CD4-positive, CD25-positive, alpha-beta regulatory T cell (primary cell): ENCODE measurements at regions not wholly inside any gene's neighbourhood (a gene's known extent, or its start where the extent isn't known, plus 50 kb on each side); places are given as distances from the start of the nearest gene placed in this dataset.
A peak's percentile ranks its signal among the peaks of the same experiment; 100 is the strongest.

ENCODE experiments used
- ATAC-seq, 2 donors: fragments of 150-1000 bp; cut with Tn5 transposase; one replicate each; pipeline ENCODE4 v1.10.0; 2021; ENCODE audit warnings: low read depth in 2 of 2, moderate number of reproducible peaks in 2 of 2, moderate library complexity in 1 of 2
- DNase-seq, 3 donors: peaks; one replicate each; pipeline versions ENCODE4 v3.0.0 to v3.0.0-alpha.2; 2012 to 2022; ENCODE audit warnings: mixed read lengths in 1 of 3
- H3K27ac ChIP-seq: one replicate; pipeline ENCODE4 v1.7.0; 2013; ENCODE audit warnings: mild to moderate bottlenecking, low read length; ENCODE audit not compliant: insufficient read depth, poor library complexity, severe bottlenecking
- H3K27me3 ChIP-seq: one replicate; pipeline ENCODE4 v1.7.0; 2013; ENCODE audit warnings: low read length; ENCODE audit not compliant: control insufficient read depth, insufficient read depth
- H3K36me3 ChIP-seq: one replicate; pipeline ENCODE4 v1.7.0; 2013; ENCODE audit warnings: mild to moderate bottlenecking, low read length, moderate library complexity; ENCODE audit not compliant: control insufficient read depth, insufficient read depth
- H3K4me1 ChIP-seq: 2 replicates; pipeline ENCODE4 v1.7.0; 2013; ENCODE audit warnings: mild to moderate bottlenecking, low read length; ENCODE audit not compliant: insufficient read depth, control insufficient read depth, poor library complexity, severe bottlenecking
- H3K4me3 ChIP-seq: one replicate; pipeline ENCODE4 v1.7.0; 2013; ENCODE audit warnings: low read depth, mild to moderate bottlenecking, low read length, moderate library complexity
- H3K9me3 ChIP-seq, 2 experiments: 1 replicate in 1 of 2; 2 replicates in 1 of 2; pipeline ENCODE4 v1.7.0; 2013; ENCODE audit warnings: low read length in 2 of 2, mild to moderate bottlenecking in 1 of 2, moderate library complexity in 1 of 2; ENCODE audit not compliant: control insufficient read depth in 2 of 2
- H3K27ac Mint-ChIP-seq, 3 donors: one replicate each; pipeline ENCODE4 v1.8.0; 2020 to 2022; ENCODE audit warnings: mild to moderate bottlenecking in 3 of 3, mixed read lengths in 3 of 3, moderate library complexity in 2 of 3
- H3K27me3 Mint-ChIP-seq: one replicate; pipeline ENCODE4 v1.8.0; 2022; ENCODE audit warnings: mild to moderate bottlenecking, mixed read lengths
- H3K36me3 Mint-ChIP-seq: one replicate; pipeline ENCODE4 v1.8.0; 2020; ENCODE audit warnings: mixed read lengths
- H3K4me1 Mint-ChIP-seq, 4 donors: one replicate each; pipeline ENCODE4 v1.8.0; 2020 to 2022; ENCODE audit warnings: mixed read lengths in 4 of 4, mild to moderate bottlenecking in 1 of 4
- H3K4me3 Mint-ChIP-seq, 4 donors: one replicate each; pipeline ENCODE4 v1.8.0; 2020 to 2022; ENCODE audit warnings: mild to moderate bottlenecking in 4 of 4, mixed read lengths in 4 of 4, moderate library complexity in 3 of 4
- H3K9me3 Mint-ChIP-seq, 7 donors: one replicate each; pipeline ENCODE4 v1.8.0; 2020 to 2022; ENCODE audit warnings: mixed read lengths in 7 of 7, mild to moderate bottlenecking in 3 of 7, moderate library complexity in 2 of 7

DNA sequence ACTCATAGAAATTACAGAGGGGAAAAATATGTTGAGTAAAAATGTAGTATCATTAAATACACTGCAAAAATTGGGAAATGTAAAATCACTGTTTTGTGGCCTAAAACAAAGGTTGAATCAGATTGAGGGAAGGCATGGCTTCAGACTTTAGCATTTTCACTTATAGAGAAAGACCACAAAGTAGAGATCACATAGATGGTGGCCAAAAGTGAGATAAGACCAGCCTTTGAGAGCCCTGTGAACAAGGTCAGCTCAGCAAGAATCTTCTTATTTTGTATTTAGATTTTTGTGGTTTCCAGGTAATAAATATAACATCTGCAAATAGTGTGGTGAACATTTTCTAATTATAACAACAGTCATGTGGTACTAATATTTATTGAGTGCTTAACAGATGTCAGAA lies 544.8 kb upstream of the DPPA4 start:
- Histone ChIP-seq H3K27ac (no peak overlapping the region), H3K4me1 (no peaks in the 10 kb centered on the region), H3K4me3 (no peak overlapping the region), H3K9me3 (no peaks in the 10 kb centered on the region), H3K36me3 (no peaks in the 10 kb centered on the region), H3K27me3 (no peaks in the 10 kb centered on the region)
- peaks cover 0 to 5% (median 3%) of the 10 kb centered on the region in 7 donors for H3K9me3 Mint-ChIP-seq
- peaks cover 4% of the 10 kb centered on the region for H3K36me3 Mint-ChIP-seq
- H3K27me3 Mint-ChIP-seq, result peaks cover 10% of the 10 kb centered on the region
- no peak overlapping the region for H3K27ac Mint-ChIP-seq
- no peak for DNase-seq
- no peak overlapping the region for H3K4me3 Mint-ChIP-seq
- no peaks in the 10 kb centered on the region for H3K4me1 Mint-ChIP-seq
- ATAC-seq, result no peak

DNA sequence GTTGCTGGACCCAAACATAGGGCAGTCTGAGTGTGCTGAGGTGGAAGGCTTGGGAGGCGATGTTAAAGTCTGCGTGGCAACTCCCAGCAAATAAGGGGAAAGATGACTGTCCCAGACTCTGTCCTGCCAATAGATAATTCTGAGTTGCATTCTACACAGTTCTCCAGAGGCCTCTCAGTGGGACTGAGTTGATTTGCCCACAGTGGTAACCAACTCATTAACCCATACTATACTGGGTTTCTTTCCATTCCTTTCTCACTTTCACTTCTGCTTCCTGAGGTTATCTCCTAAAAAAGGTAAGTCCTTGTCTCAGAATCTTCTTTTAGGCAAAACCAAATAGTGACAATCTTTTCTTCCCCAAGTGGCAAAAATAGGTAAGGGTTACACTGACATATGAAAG lies 549.9 kb upstream of the DPPA4 start:
- no peaks in the 10 kb centered on the region for H3K9me3 ChIP-seq
- ATAC-seq, result no peak
- H3K27ac ChIP-seq, result no peak overlapping the region
- Mint-ChIP-seq H3K27me3 (peaks cover under 1% of the 10 kb centered on the region), H3K4me3 (no peak overlapping the region), H3K36me3 (peaks cover 3% of the 10 kb centered on the region), H3K9me3 (peaks cover 0 to 12% (median 5%) of the 10 kb centered on the region in 7 donors), H3K4me1 (peaks cover 0 to 6% (median 2%) of the 10 kb centered on the region in 4 donors), H3K27ac (no peak overlapping the region)
- no peaks in the 10 kb centered on the region for H3K27me3 ChIP-seq
- H3K4me3 ChIP-seq, result no peak overlapping the region
- H3K4me1 ChIP-seq, result no peaks in the 10 kb centered on the region
- H3K36me3 ChIP-seq, result no peaks in the 10 kb centered on the region
- DNase-seq, result no peak

DNA sequence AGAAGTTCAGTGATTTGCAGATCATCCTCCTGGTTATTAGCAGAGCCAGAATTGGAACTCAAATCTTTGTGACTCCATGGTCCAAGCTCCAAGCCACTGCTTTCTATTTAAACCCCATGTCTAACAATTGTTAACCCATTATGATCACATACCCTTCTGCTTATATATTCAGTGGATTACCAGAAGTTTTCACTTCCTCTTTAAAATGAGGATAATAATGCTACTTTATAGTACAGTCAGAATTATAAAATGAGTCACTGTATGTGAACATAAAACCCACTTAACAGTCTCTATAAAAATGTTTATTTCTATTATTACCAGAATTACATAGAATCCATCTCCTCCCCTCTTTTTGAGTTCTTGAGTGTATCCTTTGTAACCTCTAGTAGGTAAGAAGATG lies 550.7 kb upstream of the DPPA4 start:
- H3K36me3 ChIP-seq, result no peaks in the 10 kb centered on the region
- DNase-seq, result no peak
- H3K27me3 Mint-ChIP-seq, result no peaks in the 10 kb centered on the region
- H3K4me1 ChIP-seq, result no peaks in the 10 kb centered on the region
- no peak overlapping the region for H3K27ac Mint-ChIP-seq
- no peak overlapping the region for H3K4me3 ChIP-seq
- no peak for ATAC-seq
- H3K4me1 Mint-ChIP-seq, result peaks cover 0 to 6% (median 2%) of the 10 kb centered on the region in 4 donors
- H3K4me3 Mint-ChIP-seq, result no peak overlapping the region
- no peaks in the 10 kb centered on the region for H3K27me3 ChIP-seq
- no peak overlapping the region for H3K27ac ChIP-seq
- H3K9me3 ChIP-seq, result no peaks in the 10 kb centered on the region
- H3K9me3 Mint-ChIP-seq, result peaks cover 0 to 12% (median 5%) of the 10 kb centered on the region in 7 donors
- H3K36me3 Mint-ChIP-seq, result peaks cover 3% of the 10 kb centered on the region

- no peaks in the 10 kb centered on the region for H3K9me3 ChIP-seq
- Mint-ChIP-seq H3K36me3 (no peaks in the 10 kb centered on the region), H3K4me3 (no peak overlapping the region), H3K27ac (no peak overlapping the region), H3K27me3 (peaks cover 6% of the 10 kb centered on the region), H3K9me3 (peaks cover 0 to 2% (median 0%) of the 10 kb centered on the region in 7 donors), H3K4me1 (peaks cover 14 to 19% (median 15%) of the 10 kb centered on the region in 4 donors)
- H3K4me1 ChIP-seq, result no peaks in the 10 kb centered on the region
- H3K27me3 ChIP-seq, result no peaks in the 10 kb centered on the region
- ATAC-seq, result no peak
- no peak overlapping the region for H3K4me3 ChIP-seq
- no peak overlapping the region for H3K27ac ChIP-seq
- DNase-seq, result no peak
- no peaks in the 10 kb centered on the region for H3K36me3 ChIP-seq
Observed at GRCh38 chr3:109897734-109898133, 560.4 kb upstream of the DPPA4 start.

DNA sequence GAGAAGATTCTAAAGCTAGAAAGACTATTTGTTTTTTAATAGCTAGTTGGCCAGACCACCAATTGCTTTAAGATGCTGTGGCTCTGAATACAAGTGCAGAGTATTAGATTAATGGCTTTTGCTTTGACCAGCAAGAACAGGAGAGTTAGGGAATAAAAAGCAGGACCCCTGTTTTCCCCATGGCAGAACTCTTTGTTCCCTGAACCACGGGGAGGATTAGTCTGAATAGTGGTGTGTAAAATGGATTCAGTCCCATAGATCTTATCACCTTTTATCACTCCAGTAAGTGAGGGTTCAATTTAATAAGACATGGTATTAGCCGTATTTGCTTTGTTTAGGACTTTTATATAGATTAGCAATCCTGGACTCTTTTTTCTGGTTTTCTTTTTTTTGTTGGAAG lies 562.6 kb upstream of the DPPA4 start:
- Mint-ChIP-seq H3K4me3 (peak overlapping the region in 2 of 4 donors; percentile 2 to 27), H3K36me3 (no peaks in the 10 kb centered on the region), H3K4me1 (peaks cover 14 to 19% (median 15%) of the 10 kb centered on the region in 4 donors), H3K9me3 (peaks cover 0 to 2% (median 0%) of the 10 kb centered on the region in 7 donors), H3K27me3 (peaks cover 6% of the 10 kb centered on the region), H3K27ac (peak overlapping the region in 2 of 3 donors; percentile 45 to 65)
- Histone ChIP-seq H3K4me1 (no peaks in the 10 kb centered on the region), H3K27ac (no peak overlapping the region), H3K9me3 (no peaks in the 10 kb centered on the region), H3K4me3 (no peak overlapping the region), H3K27me3 (no peaks in the 10 kb centered on the region), H3K36me3 (no peaks in the 10 kb centered on the region)
- no peak for ATAC-seq
- no peak for DNase-seq

DNA sequence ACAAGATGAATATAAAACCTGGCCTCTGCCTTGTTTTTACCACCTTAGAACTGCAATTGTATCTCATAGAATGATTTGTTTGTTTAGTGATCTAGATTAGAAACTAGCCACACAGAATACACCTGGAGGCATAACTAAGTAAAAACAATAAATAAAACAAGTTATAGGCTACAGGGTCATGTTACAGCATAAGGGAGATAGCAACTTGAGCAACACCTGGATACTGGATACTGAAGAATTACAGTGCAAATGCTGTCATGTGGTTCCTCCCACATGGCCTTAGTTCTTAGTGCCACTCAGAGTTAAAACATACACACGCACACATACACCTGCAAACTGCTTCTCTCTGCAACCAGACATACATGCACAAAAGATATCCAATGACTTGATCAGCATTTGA lies 563.4 kb upstream of the DPPA4 start:
- Mint-ChIP-seq H3K27ac (peak overlapping the region; percentile 45 to 65 (median 58)), H3K4me3 (no peak overlapping the region), H3K27me3 (peaks cover 2% of the 10 kb centered on the region), H3K4me1 (peaks cover 14 to 19% (median 15%) of the 10 kb centered on the region in 4 donors), H3K36me3 (no peaks in the 10 kb centered on the region), H3K9me3 (peaks cover 0 to 2% (median 0%) of the 10 kb centered on the region in 7 donors)
- no peaks in the 10 kb centered on the region for H3K27me3 ChIP-seq
- H3K4me3 ChIP-seq, result no peak overlapping the region
- H3K4me1 ChIP-seq, result no peaks in the 10 kb centered on the region
- no peaks in the 10 kb centered on the region for H3K36me3 ChIP-seq
- no peaks in the 10 kb centered on the region for H3K9me3 ChIP-seq
- DNase-seq (no peak), ATAC-seq (no peak)
- no peak overlapping the region for H3K27ac ChIP-seq

DNA sequence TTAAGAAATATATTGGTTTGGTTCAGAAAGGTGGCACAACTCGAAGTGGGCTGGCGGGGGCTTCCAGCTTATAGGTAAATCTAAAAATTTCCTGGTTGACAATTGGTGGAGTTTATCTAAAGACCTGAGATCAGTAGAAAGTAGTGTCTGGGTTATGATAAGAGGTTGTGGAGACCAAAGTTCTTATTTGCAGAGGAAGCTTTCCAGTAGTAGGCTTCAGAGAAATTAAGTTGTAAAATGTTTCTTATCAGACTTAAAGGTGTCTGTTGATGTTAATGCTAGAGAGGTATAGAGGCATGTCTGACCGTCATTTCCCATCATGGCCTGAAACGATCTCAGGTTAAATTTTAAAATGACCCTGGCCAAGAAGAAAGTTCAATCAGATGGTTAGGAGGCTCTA lies 565.2 kb upstream of the DPPA4 start:
- ATAC-seq, result no peak
- no peak overlapping the region for H3K27ac Mint-ChIP-seq

GRCh38 chr3:109903100-109903499 lies 565.8 kb upstream of the DPPA4 start:
- H3K9me3 ChIP-seq, result no peaks in the 10 kb centered on the region
- no peak for ATAC-seq
- H3K4me3 Mint-ChIP-seq, result no peak overlapping the region
- DNase-seq, result no peak
- H3K27ac Mint-ChIP-seq, result no peak overlapping the region
- no peak overlapping the region for H3K4me3 ChIP-seq
- H3K36me3 ChIP-seq, result no peaks in the 10 kb centered on the region
- peaks cover 14 to 19% (median 15%) of the 10 kb centered on the region in 4 donors for H3K4me1 Mint-ChIP-seq
- no peak overlapping the region for H3K27ac ChIP-seq
- H3K4me1 ChIP-seq, result no peaks in the 10 kb centered on the region
- no peaks in the 10 kb centered on the region for H3K27me3 Mint-ChIP-seq
- no peaks in the 10 kb centered on the region for H3K27me3 ChIP-seq
- H3K9me3 Mint-ChIP-seq, result peaks cover 0 to 13% (median under 1%) of the 10 kb centered on the region in 7 donors
- no peaks in the 10 kb centered on the region for H3K36me3 Mint-ChIP-seq

More for the DNA sequence above, 565.2 kb upstream of the DPPA4 start:
- Mint-ChIP-seq H3K36me3 (no peaks in the 10 kb centered on the region), H3K27me3 (no peaks in the 10 kb centered on the region), H3K4me1 (peaks cover 14 to 19% (median 15%) of the 10 kb centered on the region in 4 donors), H3K4me3 (no peak overlapping the region), H3K9me3 (peaks cover 0 to 13% (median 0%) of the 10 kb centered on the region in 7 donors)
- Histone ChIP-seq H3K27ac (no peak overlapping the region), H3K27me3 (no peaks in the 10 kb centered on the region), H3K9me3 (no peaks in the 10 kb centered on the region), H3K4me3 (no peak overlapping the region), H3K4me1 (no peaks in the 10 kb centered on the region), H3K36me3 (no peaks in the 10 kb centered on the region)
- no peak for DNase-seq
